Lower leg skin (tissue), 4 donors: ENCODE measurements at regions not wholly inside any gene's neighbourhood (a gene's known extent, or its start where the extent isn't known, plus 50 kb on each side); places are given as distances from the start of the nearest gene placed in this dataset.
"Not testable (repeated sequence)": the region's sequence is repeated elsewhere in the genome, so short reads cannot be mapped to it uniquely, and the experiment has no call there.

ENCODE experiments used
- DNase-seq, 2 donors: peaks; one replicate each; pipeline ENCODE4 v3.0.0-alpha.2; 2019; ENCODE audit warnings: low spot score in 2 of 2
- H3K4me3 ChIP-seq: fragments of 200-600 bp; sonication (generic); 2 replicates; pipeline ENCODE4 v1.5.1; 2017; ENCODE audit warnings: mild to moderate bottlenecking, low read depth; ENCODE audit not compliant: poor library complexity, severe bottlenecking
- CTCF ChIP-seq, 3 donors: fragments of 450-650 bp; IDR thresholded peaks; one replicate each; pipeline ENCODE4 v1.5.1; 2016; ENCODE audit warnings: antibody characterized with exemption in 3 of 3, mild to moderate bottlenecking in 3 of 3, moderate library complexity in 2 of 3
- POLR2A ChIP-seq, 2 donors: fragments of 450-650 bp; IDR thresholded peaks; one replicate each; pipeline ENCODE4 v1.6.1; 2016 to 2017; ENCODE audit warnings: antibody characterized with exemption in 2 of 2, mild to moderate bottlenecking in 1 of 2, moderate library complexity in 1 of 2
- WGBS, 2 donors: methylation state at CpG; one replicate each; pipeline ENCODE4 v1.1.5; 2018; 5-methylcytosine and 5-hydroxymethylcytosine counted together
- intact Hi-C: fragments of 100-400 bp; cut with DNase I; formaldehyde crosslinking; loops from one replicate; pipeline ENCODE4 v1.15.0; 2023; ENCODE audit warnings: low total_unique reads

- WGBS, 2 donors: 33 to 43% methylated on average over 4 of the region's 4 CpGs
- DNase-seq: no peak
- intact Hi-C loops: no loop called here
- TF ChIP-seq CTCF (IDR thresholded peaks at IDR 0.05) (no peak), POLR2A (IDR thresholded peaks at IDR 0.05) (no peak)
- H3K4me3 ChIP-seq: no peak overlapping the region
Measured at GRCh38 chr7:152911226-152911560, 151.6 kb downstream of the ACTR3B start.

GRCh38 chr7:152911922-152912321, 152.4 kb downstream of the ACTR3B start:
- intact Hi-C loops: no loop called here
- H3K4me3 ChIP-seq: no peak overlapping the region
- no peak for TF ChIP-seq CTCF (IDR thresholded peaks at IDR 0.05)
- no peak for TF ChIP-seq POLR2A (IDR thresholded peaks at IDR 0.05)
- no peak for DNase-seq
- WGBS, 2 donors: 84 to 93% methylated on average over 8 to 11 of the region's 11 CpGs

- WGBS, 2 donors: 89 to 92% methylated on average over 5 of the region's 5 CpGs
- intact Hi-C loops: no loop called here
- no peak for DNase-seq
Measured at GRCh38 chr7:152912511-152912910, 153.0 kb downstream of the ACTR3B start.

GRCh38 chr7:152913492-152913891, 153.9 kb downstream of the ACTR3B start:
- TF ChIP-seq CTCF (IDR thresholded peaks at IDR 0.05): no peak
- TF ChIP-seq POLR2A (IDR thresholded peaks at IDR 0.05): no peak
- intact Hi-C loops: no loop called here
- WGBS, 2 donors: 54 to 81% methylated on average over 3 of the region's 3 CpGs

More at GRCh38 chr7:152912511-152912910, 153.0 kb downstream of the ACTR3B start:
- no peak for TF ChIP-seq POLR2A (IDR thresholded peaks at IDR 0.05)
- peak in 1 of 3 donors; percentile 56 for TF ChIP-seq CTCF (IDR thresholded peaks at IDR 0.05)
- no peak overlapping the region for H3K4me3 ChIP-seq

GRCh38 chr7:152914014-152914844, 154.7 kb downstream of the ACTR3B start:
- WGBS, 2 donors: 74 to 94% methylated on average over 5 of the region's 5 CpGs
- intact Hi-C loops: no loop called here
- DNase-seq: no peak
- TF ChIP-seq POLR2A (IDR thresholded peaks at IDR 0.05): no peak
- no peak for TF ChIP-seq CTCF (IDR thresholded peaks at IDR 0.05)
- H3K4me3 ChIP-seq: no peak overlapping the region

More at GRCh38 chr7:152913492-152913891, 153.9 kb downstream of the ACTR3B start:
- no peak for DNase-seq
- no peak overlapping the region for H3K4me3 ChIP-seq

GRCh38 chr7:152914845-152915102, 155.2 kb downstream of the ACTR3B start:
- DNase-seq, H3K4me3 ChIP-seq, intact Hi-C loops: not testable (repeated sequence)
- 92 to 96% methylated on average over 1 of the region's 1 CpG for WGBS, 2 donors
